ENCODE measurements at regions not wholly inside any gene's neighbourhood (a gene's known extent, or its start where the extent isn't known, plus 50 kb on each side); places are given as distances from the start of the nearest gene placed in this dataset.

GRCh38 chr6:56366141-56366852 is 118.9 kb upstream of the COL21A1 start:
- no peak for TF ChIP-seq GATA3 (IDR thresholded peaks at IDR 0.05; ENCODE audit: low read depth, low read length)
- no peak for TF ChIP-seq GATA2 (IDR thresholded peaks at IDR 0.05; ENCODE audit: low read depth, low read length)
